ENCODE measurements at regions not wholly inside any gene's neighbourhood (a gene's known extent, or its start where the extent isn't known, plus 50 kb on each side); places are given as distances from the start of the nearest gene placed in this dataset.
"Not testable (repeated sequence)": the region's sequence is repeated elsewhere in the genome, so short reads cannot be mapped to it uniquely, and the experiment has no call there.

DNA sequence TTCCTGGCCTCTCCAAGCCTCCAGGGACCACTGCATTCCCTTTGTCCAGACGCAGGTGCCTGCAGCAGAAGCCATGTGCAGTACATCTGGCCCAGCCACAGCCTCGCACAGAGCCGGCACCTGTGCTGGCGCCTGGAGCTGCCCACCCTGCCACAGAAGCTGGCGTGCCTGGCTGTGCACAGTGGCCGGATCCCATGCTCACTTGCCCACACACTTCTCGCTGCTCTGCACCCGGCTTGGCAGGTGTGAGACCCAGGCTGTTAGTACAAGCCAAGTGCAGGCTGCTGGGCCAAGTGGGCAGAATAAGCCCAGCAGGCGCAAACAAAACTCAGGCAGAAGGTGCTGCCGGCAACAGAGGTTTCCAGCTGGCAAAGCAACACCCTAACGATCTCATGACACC, 124.5 kb upstream of the CCDC150 start:
- no peak overlapping the region for H3K4me3 ChIP-seq (ENCODE audit: low read depth, low read length)
- no peak for DNase-seq (ENCODE audit: low read depth)
- TF ChIP-seq, protein P1, sequence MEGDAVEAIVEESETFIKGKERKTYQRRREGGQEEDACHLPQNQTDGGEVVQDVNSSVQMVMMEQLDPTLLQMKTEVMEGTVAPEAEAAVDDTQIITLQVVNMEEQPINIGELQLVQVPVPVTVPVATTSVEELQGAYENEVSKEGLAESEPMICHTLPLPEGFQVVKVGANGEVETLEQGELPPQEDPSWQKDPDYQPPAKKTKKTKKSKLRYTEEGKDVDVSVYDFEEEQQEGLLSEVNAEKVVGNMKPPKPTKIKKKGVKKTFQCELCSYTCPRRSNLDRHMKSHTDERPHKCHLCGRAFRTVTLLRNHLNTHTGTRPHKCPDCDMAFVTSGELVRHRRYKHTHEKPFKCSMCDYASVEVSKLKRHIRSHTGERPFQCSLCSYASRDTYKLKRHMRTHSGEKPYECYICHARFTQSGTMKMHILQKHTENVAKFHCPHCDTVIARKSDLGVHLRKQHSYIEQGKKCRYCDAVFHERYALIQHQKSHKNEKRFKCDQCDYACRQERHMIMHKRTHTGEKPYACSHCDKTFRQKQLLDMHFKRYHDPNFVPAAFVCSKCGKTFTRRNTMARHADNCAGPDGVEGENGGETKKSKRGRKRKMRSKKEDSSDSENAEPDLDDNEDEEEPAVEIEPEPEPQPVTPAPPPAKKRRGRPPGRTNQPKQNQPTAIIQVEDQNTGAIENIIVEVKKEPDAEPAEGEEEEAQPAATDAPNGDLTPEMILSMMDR (conservative IDR thresholded peaks at IDR 0.05; ENCODE audit: low read depth, low read length), result no peak

DNA sequence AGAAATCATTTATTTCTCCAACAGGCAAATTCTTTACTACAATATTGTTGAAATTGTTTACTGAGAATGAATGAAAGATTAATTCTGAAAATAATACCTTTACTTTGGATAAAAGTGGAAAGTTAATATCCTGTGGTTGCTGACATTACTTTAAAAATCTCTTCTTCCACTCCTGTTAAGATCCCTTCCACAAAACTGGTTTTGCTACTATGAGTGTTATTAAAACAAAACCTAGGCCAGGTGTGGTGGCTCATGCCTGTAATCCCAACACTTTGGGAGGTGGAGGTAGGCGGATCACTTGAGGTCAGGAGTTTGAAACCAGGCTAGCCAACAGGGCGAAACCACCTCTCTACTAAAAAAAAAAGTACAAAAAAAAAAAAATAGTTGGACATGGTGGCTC, 123.9 kb upstream of the CCDC150 start:
- TF ChIP-seq, protein P1 (conservative IDR thresholded peaks at IDR 0.05; ENCODE audit: low read depth, low read length), result no peak
- no peak for DNase-seq (ENCODE audit: low read depth)
- no peak overlapping the region for H3K4me3 ChIP-seq (ENCODE audit: low read depth, low read length)

DNA sequence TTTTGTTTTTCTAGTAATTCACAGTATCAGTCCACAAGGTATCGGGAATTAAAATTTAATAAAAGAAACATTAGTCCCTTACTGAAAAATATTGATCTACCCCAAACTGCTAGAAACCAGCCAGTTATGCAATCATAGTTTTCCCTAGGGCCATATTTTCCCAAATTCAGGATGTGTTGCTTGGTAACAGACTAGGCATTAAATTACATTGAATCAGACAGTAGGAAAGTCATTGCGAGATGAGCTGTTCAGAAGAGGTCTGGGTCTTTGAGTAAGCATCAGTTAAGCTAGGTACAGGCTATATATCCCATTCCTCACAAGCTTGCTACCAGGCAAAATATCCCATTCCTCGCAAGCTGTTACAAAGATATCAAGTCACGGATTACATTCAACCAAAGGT, 123.0 kb upstream of the CCDC150 start:
- no peak for DNase-seq (ENCODE audit: low read depth)
- H3K4me3 ChIP-seq (ENCODE audit: low read depth, low read length), result no peak overlapping the region
- TF ChIP-seq, protein P1 (conservative IDR thresholded peaks at IDR 0.05; ENCODE audit: low read depth, low read length), result no peak

DNA sequence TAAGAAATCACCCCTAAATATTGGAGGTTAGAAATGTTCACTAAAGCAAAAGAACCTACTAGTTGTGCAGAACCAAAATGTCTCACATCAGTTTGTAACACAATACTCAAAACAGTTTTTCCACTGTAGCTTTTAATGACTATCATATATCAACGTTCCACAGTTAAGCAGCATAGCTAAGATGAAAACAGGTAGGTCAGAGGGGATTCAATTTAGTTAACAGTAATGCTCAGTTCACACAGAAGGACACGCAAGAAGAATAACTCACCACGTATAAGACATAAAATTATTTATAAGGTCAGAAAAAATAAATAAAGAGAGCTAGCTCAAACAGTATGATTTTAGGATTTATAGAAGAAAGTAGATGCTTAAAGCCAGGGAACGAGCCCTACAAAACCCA, 118.9 kb upstream of the CCDC150 start:
- TF ChIP-seq, protein P1 (conservative IDR thresholded peaks at IDR 0.05; ENCODE audit: low read depth, low read length), result no peak
- no peak overlapping the region for H3K4me3 ChIP-seq (ENCODE audit: low read depth, low read length)
- DNase-seq (ENCODE audit: low read depth), result no peak

DNA sequence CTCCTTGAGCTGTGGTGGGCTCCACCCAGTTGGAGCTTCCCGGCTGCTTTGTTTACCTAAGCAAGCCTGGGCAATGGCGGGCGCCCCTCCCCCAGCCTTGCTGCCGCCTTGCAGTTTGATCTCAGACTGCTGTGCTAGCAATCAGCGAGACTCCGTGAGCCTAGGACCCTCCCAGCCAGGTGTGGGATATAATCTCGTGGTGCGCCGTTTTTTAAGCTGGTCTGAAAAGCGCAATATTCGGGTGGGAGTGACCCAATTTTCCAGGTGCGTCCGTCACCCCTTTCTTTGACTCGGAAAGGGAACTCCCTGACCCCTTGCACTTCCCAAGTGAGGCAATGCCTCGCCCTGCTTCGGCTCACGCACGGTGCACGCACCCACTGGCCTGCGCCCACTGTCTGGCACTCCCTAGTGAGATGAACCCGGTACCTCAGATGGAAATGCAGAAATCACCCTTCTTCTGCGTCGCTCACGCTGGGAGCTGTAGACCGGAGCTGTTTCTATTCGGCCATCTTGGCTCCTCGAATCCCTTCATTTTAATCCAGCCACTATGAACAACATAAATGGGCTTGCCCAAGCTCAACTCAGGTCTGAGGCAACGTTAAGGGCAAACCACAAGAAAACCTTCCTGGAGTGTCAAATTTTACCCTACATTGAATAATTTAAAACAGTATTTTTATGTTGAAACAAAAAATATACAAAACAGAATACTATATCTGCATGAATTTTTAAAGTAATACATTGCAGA, 112.4 kb upstream of the CCDC150 start:
- DNase-seq (ENCODE audit: low read depth); H3K4me3 ChIP-seq (ENCODE audit: low read depth, low read length): not testable (repeated sequence)

DNA sequence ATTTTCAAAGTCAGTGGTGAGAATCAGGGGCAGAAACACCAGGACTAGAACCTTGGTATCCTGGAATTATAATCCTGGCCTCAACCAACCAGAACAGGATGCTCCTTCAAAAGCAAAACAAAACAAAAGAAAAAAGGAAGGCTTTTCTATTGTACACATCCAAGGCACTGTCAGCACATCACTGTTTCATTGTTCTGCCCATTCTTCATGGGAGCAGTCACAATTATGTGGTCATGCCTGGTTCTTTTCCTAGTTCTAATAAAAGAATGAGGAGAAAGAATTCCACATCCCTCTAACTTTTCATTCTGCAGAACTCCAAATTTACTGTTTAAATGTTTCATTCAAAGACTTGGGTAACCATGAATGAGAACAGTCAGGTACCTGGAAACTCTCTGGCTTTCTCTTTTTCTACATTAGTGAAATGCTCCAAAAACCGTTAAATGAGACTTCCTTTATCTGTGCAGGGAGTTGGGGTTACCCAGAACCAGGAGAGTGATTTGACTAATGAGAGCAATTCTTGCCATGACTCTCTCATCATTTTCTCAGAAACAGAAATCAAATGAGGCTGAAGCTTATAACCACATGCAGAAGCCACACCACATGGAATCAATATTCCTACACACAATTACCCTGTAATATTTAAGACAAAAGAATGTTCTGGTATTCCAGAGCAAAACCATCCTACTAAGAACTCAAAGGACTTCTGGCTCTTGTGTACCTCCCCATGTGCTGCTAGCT, 110.9 kb upstream of the CCDC150 start:
- TF ChIP-seq, protein P1 (conservative IDR thresholded peaks at IDR 0.05; ENCODE audit: low read depth, low read length), result no peak
- DNase-seq (ENCODE audit: low read depth), result no peak
- H3K4me3 ChIP-seq (ENCODE audit: low read depth, low read length), result no peak overlapping the region

DNA sequence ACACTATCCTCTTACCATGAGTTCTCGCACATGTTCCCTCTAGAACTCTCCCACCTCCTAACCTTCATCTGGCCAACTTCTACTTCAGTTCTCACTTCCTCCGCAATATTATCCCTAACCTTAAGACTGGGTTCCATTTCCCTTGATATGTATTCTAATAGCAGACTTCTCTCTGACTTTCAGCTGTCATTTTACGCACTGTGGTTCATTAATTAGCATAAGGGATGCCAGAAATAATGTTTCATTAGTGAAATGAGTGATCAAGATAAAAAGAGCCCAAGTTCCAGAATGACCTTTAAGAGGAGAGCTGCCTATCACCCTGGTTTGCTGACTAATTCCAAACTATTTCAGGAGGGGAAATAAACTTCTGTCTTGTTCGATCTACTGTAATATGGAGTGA, 108.6 kb upstream of the CCDC150 start:
- no peak overlapping the region for H3K4me3 ChIP-seq (ENCODE audit: low read depth, low read length)
- DNase-seq (ENCODE audit: low read depth), result no peak
- TF ChIP-seq, protein P1 (conservative IDR thresholded peaks at IDR 0.05; ENCODE audit: low read depth, low read length), result no peak

All from epithelial cell of proximal tubule (primary cell).